HS-5 (cell line): ENCODE measurements at regions not wholly inside any gene's neighbourhood (a gene's known extent, or its start where the extent isn't known, plus 50 kb on each side); places are given as distances from the start of the nearest gene placed in this dataset.
"Not testable (repeated sequence)": the region's sequence is repeated elsewhere in the genome, so short reads cannot be mapped to it uniquely, and the experiment has no call there.

Experiments used
- DNase-seq: peaks from one replicate; pipeline ENCODE4 v3.0.0-alpha.2; 2012; ENCODE audit warnings: low read depth

DNA sequence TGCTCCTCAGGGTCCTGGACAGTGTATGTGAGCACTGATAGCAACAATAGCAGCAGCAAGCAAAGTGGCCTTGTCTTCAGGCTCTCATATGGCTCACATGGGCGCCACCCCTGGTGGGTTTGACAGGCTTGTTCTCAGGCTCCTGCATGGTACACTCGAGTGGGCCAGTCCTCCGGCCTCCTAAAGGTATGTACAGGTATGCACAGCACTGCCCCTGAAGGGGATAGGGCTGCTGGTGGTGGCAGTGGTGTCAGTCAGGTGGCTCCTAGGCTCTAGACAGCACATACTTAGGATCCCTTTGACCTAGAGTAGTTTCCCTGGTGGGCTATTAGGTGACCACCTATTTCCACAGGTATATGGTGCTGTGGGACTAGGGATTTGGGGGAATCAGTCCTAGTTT is 79.8 kb downstream of the LGALS9B start:
- not testable (repeated sequence) for DNase-seq

DNA sequence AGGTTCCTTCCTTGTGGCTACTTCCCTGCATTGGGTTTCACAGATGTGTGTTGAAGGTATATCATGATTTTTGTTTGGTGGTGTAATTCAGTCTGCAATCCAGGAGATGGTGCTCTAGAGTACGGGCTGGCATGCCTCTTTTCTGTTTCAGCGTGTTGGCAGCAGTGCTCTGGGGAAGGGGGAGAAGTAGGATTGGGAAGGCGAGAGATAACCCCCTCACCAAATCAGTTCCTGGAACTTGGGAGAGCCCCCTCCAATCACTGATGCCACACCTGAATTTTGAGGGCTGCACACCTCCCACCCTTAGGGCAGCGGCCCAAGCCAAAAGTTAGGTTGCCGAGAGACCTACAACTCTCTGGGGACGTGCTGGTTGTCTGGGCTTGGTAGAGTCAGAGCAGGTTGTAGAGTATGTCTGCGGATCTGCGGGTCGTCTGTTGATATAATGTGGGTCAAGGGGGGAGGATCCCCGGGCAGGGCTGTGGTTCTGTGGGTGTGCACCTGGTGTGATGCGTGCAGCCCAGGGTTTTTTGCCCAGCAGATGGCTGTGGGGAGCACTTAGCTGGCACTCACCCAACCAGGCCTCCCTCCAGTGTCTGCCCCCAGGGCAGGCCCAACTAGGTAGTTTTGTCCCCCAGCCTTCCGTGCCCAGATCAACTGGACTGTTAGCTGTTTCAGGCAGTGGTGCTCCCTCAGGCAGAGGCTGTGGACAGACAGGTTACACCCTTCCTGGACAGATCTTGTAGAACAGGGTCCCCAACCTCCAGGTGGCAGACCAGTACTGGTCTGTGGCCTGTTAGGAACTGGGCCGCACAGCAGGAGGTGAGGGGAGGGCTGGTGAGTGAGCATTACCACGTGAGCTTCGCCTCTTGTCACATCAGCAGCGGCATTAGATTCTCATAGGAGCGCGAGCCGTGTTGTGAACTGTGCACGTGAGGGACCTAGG is 85.7 kb downstream of the LGALS9B start:
- DNase-seq, result peak; percentile 5

DNA sequence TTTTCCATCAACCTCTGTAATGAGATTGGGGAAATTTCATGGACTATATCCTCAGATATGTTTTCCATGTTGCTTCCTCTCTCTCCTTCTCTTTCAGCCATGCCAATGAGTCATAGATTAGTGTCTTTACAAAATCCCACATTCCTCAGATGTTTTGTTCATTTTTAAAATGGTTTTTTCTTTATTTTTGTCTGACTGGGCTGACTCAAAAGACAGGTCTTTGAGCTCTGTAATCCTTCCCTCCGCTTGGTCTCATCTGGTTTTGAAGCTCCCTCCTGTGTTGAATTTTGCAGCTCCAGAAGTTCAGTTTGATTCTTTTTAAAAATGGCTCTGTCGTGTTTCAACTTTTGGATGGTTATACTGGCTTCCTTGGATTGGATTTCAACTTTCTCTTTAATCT is 86.7 kb downstream of the LGALS9B start:
- peak; percentile 46 for DNase-seq

DNA sequence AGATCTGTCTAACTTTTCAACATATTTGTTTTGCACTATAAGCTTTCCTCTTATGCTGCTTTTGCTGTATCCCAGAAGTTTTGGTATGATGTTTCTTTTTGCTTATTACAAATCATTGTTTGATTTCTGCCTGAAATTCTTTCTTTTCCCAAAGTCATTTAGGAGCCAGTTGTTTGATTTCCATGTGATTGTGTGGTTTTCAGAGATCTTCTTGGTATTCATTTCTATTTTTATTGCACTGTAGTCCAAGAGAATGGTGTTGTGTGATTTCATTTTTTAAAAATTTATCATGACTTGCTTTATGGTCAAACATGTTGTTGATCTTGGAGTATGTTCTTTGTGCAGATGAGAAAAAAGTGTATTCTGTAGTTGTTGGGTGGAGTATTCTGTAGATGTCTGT is 88.1 kb downstream of the LGALS9B start:
- not testable (repeated sequence) for DNase-seq

DNA sequence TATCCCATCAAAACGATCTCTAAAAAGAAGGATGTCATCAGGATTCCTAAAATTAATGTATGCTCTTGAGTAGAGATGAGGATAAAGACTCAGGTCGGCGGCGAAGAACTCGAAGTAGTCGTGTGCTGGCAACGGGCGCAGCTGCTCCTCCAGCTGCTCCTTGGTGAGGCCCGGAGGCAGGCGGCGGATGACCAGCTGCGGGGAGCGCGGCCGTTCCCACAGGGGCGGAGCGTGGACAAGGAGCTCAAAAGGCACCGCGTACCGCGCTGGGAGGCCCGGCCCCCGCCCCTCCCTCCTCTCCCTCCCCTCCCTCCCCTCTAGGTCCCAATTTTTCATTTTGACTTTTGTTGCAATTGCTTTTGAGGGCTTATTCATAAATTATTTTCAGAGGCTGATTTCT is 90.7 kb downstream of the LGALS9B start:
- not testable (repeated sequence) for DNase-seq

DNA sequence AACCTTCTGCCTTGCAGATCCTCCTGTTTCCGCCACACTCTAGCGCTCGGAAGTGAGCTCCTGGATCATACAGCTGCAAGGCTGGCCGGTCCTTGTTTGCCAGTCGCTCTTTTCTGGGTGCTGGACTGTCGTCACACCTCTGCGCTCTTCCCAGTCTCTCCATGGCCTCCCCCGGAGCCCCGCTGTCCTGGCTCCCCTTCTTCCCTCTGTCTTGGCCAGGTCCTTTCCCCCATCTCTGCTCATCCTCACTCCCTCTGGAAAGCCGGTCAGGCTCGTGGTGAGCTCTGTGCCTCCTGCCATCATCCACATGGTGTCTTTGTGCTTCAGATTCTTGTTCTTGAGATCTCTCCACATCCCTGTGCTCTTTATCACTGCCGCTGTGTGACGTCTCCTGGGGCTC is 91.6 kb downstream of the LGALS9B start:
- DNase-seq, result not testable (repeated sequence)
